ENCODE measurements at regions not wholly inside any gene's neighbourhood (a gene's known extent, or its start where the extent isn't known, plus 50 kb on each side); places are given as distances from the start of the nearest gene placed in this dataset.

GRCh38 chr14:65957631-65958205 lies 528.5 kb upstream of the CCDC196 start:
- TF ChIP-seq TCF4 (CRISPR knock-in tag; IDR thresholded peaks at IDR 0.05; ENCODE audit: borderline replicate concordance) (no peak), ISL1 (CRISPR knock-in tag; IDR thresholded peaks at IDR 0.05) (no peak), RARB (CRISPR knock-in tag; IDR thresholded peaks at IDR 0.05) (no peak), ESRRG (CRISPR knock-in tag; IDR thresholded peaks at IDR 0.05) (no peak), OSR1 (CRISPR knock-in tag; IDR thresholded peaks at IDR 0.05) (no peak), ZNF70 (CRISPR knock-in tag; IDR thresholded peaks at IDR 0.05) (no peak), CSDC2 (CRISPR knock-in tag; IDR thresholded peaks at IDR 0.05) (no peak), PATZ1 (CRISPR knock-in tag; IDR thresholded peaks at IDR 0.05; ENCODE audit: borderline replicate concordance) (no peak), POU6F1 (CRISPR knock-in tag; IDR thresholded peaks at IDR 0.05; ENCODE audit: borderline replicate concordance, low read depth) (no peak), ZFP3 (CRISPR knock-in tag; IDR thresholded peaks at IDR 0.05) (no peak), ARNTL (CRISPR knock-in tag; IDR thresholded peaks at IDR 0.05; ENCODE audit: borderline replicate concordance, low read depth) (no peak), SNAI2 (CRISPR knock-in tag; IDR thresholded peaks at IDR 0.05) (no peak), CSRNP3 (CRISPR knock-in tag; IDR thresholded peaks at IDR 0.05) (no peak), BACH2 (CRISPR knock-in tag; IDR thresholded peaks at IDR 0.05; ENCODE audit: borderline replicate concordance) (no peak)
- no peak for ATAC-seq

- peak; percentile 65 for ATAC-seq
- TF ChIP-seq POU6F1 (CRISPR knock-in tag; IDR thresholded peaks at IDR 0.05; ENCODE audit: borderline replicate concordance, low read depth) (no peak), ZC3H10 (CRISPR knock-in tag; IDR thresholded peaks at IDR 0.05) (no peak), TCF4 (CRISPR knock-in tag; IDR thresholded peaks at IDR 0.05; ENCODE audit: borderline replicate concordance) (no peak), GLIS3 (CRISPR knock-in tag; IDR thresholded peaks at IDR 0.05) (no peak), ZNF8 (CRISPR knock-in tag; IDR thresholded peaks at IDR 0.05) (no peak), OSR1 (CRISPR knock-in tag; IDR thresholded peaks at IDR 0.05) (no peak), BACH2 (CRISPR knock-in tag; IDR thresholded peaks at IDR 0.05; ENCODE audit: borderline replicate concordance) (no peak), PATZ1 (CRISPR knock-in tag; IDR thresholded peaks at IDR 0.05; ENCODE audit: borderline replicate concordance) (no peak), TOX (CRISPR knock-in tag; IDR thresholded peaks at IDR 0.05; ENCODE audit: borderline replicate concordance) (no peak), SNAI2 (CRISPR knock-in tag; IDR thresholded peaks at IDR 0.05) (no peak)
Observed at GRCh38 chr14:65958664-65959562, 527.3 kb upstream of the CCDC196 start.

- no peak for ATAC-seq
- TF ChIP-seq TSHZ2 (CRISPR knock-in tag; IDR thresholded peaks at IDR 0.05) (no peak), PATZ1 (CRISPR knock-in tag; IDR thresholded peaks at IDR 0.05; ENCODE audit: borderline replicate concordance) (no peak), CSDC2 (CRISPR knock-in tag; IDR thresholded peaks at IDR 0.05) (no peak), SNAI2 (CRISPR knock-in tag; IDR thresholded peaks at IDR 0.05) (no peak), CREB5 (CRISPR knock-in tag; IDR thresholded peaks at IDR 0.05; ENCODE audit: low read depth) (no peak), ZFP3 (CRISPR knock-in tag; IDR thresholded peaks at IDR 0.05) (no peak), ZFP30 (CRISPR knock-in tag; IDR thresholded peaks at IDR 0.05) (no peak)
Observed at GRCh38 chr14:65959563-65960024, 526.6 kb upstream of the CCDC196 start.

Data from SK-N-SH treated with all-trans-retinoic acid at 6 μM for 48 hours (cell line).